DOHH2 (cell line): ENCODE measurements at regions not wholly inside any gene's neighbourhood (a gene's known extent, or its start where the extent isn't known, plus 50 kb on each side); places are given as distances from the start of the nearest gene placed in this dataset.

Source experiments
- EZH2phosphoT487 ChIP-seq: fragments of 200-600 bp; sonication (generic); IDR thresholded peaks from 2 replicates; pipeline ENCODE4 v1.6.1; 2017; ENCODE audit warnings: borderline replicate concordance, mild to moderate bottlenecking, antibody characterized with exemption, low read length, moderate library complexity, mixed read lengths
- TF ChIP-seq, protein P1 (sequence below): fragments of 200-600 bp; sonication (generic); IDR thresholded peaks from one replicate; pipeline ENCODE4 v1.5.1; 2014; ENCODE audit warnings: antibody characterized with exemption, mild to moderate bottlenecking, low read depth, low read length; ENCODE audit not compliant: poor library complexity, severe bottlenecking

DNA sequence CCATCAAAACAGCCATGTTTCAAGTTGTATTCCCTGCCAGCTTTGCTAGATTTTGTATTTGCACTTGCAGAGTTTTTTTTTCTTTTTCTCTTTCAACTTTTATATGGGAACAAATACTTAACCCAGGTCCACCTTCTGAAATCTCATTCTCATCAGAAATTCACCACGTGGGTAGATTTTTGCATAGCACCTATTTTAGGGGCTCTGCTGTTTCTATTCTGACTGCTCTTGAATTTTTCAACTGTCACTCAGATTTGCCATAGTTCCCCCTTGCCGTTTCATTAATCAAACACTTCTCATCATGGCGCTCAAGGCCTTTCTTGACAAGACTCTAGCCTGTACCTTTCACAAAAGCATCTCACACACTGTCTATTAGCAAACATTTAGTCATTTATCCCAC, 767.2 kb downstream of the VRK1 start:
- TF ChIP-seq, protein P1, sequence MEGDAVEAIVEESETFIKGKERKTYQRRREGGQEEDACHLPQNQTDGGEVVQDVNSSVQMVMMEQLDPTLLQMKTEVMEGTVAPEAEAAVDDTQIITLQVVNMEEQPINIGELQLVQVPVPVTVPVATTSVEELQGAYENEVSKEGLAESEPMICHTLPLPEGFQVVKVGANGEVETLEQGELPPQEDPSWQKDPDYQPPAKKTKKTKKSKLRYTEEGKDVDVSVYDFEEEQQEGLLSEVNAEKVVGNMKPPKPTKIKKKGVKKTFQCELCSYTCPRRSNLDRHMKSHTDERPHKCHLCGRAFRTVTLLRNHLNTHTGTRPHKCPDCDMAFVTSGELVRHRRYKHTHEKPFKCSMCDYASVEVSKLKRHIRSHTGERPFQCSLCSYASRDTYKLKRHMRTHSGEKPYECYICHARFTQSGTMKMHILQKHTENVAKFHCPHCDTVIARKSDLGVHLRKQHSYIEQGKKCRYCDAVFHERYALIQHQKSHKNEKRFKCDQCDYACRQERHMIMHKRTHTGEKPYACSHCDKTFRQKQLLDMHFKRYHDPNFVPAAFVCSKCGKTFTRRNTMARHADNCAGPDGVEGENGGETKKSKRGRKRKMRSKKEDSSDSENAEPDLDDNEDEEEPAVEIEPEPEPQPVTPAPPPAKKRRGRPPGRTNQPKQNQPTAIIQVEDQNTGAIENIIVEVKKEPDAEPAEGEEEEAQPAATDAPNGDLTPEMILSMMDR, result no peak
- TF ChIP-seq EZH2phosphoT487, result no peak
